HEK293T (cell line): ENCODE measurements at regions not wholly inside any gene's neighbourhood (a gene's known extent, or its start where the extent isn't known, plus 50 kb on each side); places are given as distances from the start of the nearest gene placed in this dataset.

Experiments
- ARNT ChIP-seq: fragments of 450-650 bp; IDR thresholded peaks from 2 replicates; pipeline ENCODE4 v1.6.1; 2017; ENCODE audit warnings: mild to moderate bottlenecking
- BHLHE40 ChIP-seq: fragments of 450-650 bp; IDR thresholded peaks from 2 replicates; pipeline ENCODE4 v1.6.1; 2016; ENCODE audit warnings: mild to moderate bottlenecking, moderate library complexity, borderline replicate concordance
- FOXA1 ChIP-seq: fragments of 450-650 bp; IDR thresholded peaks from 2 replicates; pipeline ENCODE4 v1.6.1; 2016; ENCODE audit warnings: mild to moderate bottlenecking
- FOXK2 ChIP-seq: fragments of 450-650 bp; IDR thresholded peaks from 2 replicates; pipeline ENCODE4 v1.6.1; 2016; ENCODE audit warnings: mild to moderate bottlenecking
- FOXM1 ChIP-seq: fragments of 450-650 bp; IDR thresholded peaks from 2 replicates; pipeline ENCODE4 v1.6.1; 2017; ENCODE audit warnings: mild to moderate bottlenecking, borderline replicate concordance
- L3MBTL2 ChIP-seq: fragments of 450-650 bp; conservative IDR thresholded peaks from 2 replicates; pipeline ENCODE4 v1.6.1; 2016; ENCODE audit warnings: mild to moderate bottlenecking
- NFRKB ChIP-seq: fragments of 450-650 bp; IDR thresholded peaks from 2 replicates; pipeline ENCODE4 v1.6.1; 2016; ENCODE audit warnings: mild to moderate bottlenecking, moderate library complexity
- SP1 ChIP-seq: fragments of 450-650 bp; IDR thresholded peaks from 2 replicates; pipeline ENCODE4 v1.6.1; 2017
- SUZ12 ChIP-seq: fragments of 450-650 bp; IDR thresholded peaks from 2 replicates; pipeline ENCODE4 v1.6.1; 2016; ENCODE audit warnings: mild to moderate bottlenecking

- TF ChIP-seq NFRKB (no peak), FOXK2 (no peak), BHLHE40 (no peak), SP1 (no peak), FOXM1 (no peak), FOXA1 (no peak), L3MBTL2 (no peak), ARNT (no peak), SUZ12 (no peak)
Measured at GRCh38 chr5:125050926-125051325, 304.5 kb upstream of the ZNF608 start.
